NCI-H146 treated with DMSO at 0.1 percent for 48 hours (cell line): ENCODE measurements at regions not wholly inside any gene's neighbourhood (a gene's known extent, or its start where the extent isn't known, plus 50 kb on each side); places are given as distances from the start of the nearest gene placed in this dataset.
"Not testable (repeated sequence)": the region's sequence is repeated elsewhere in the genome, so short reads cannot be mapped to it uniquely, and the experiment has no call there.

Experiments
- DNase-seq: peaks from one replicate; lab custom pipeline; 2025; ENCODE audit not compliant: unreplicated experiment; lab: John Stamatoyannopoulos, UW

- DNase-seq, result peak; percentile 42
These were observed 667.4 kb downstream of the ROBO2 start for GRCh38 chr3:77707281-77707680.

- no peak for DNase-seq
These were observed 669.3 kb downstream of the ROBO2 start for GRCh38 chr3:77709155-77709554.

- no peak for DNase-seq
These were observed 678.4 kb downstream of the ROBO2 start for GRCh38 chr3:77718311-77718710.

- no peak for DNase-seq
These were observed 680.6 kb downstream of the ROBO2 start for GRCh38 chr3:77720460-77720971.

GRCh38 chr3:77726517-77726916 is 686.6 kb downstream of the ROBO2 start:
- DNase-seq, result no peak

- no peak for DNase-seq
These were observed 706.1 kb downstream of the ROBO2 start for GRCh38 chr3:77746048-77746447.

GRCh38 chr3:77746892-77747291 is 707.0 kb downstream of the ROBO2 start:
- no peak for DNase-seq

- not testable (repeated sequence) for DNase-seq
These were observed 716.6 kb downstream of the ROBO2 start for GRCh38 chr3:77756397-77756975.

GRCh38 chr3:77772459-77772858 is 732.6 kb downstream of the ROBO2 start:
- DNase-seq, result no peak

- DNase-seq, result no peak
These were observed 733.2 kb downstream of the ROBO2 start for GRCh38 chr3:77773084-77773483.

- DNase-seq, result no peak
These were observed 740.5 kb downstream of the ROBO2 start for GRCh38 chr3:77780278-77780996.

GRCh38 chr3:77786216-77786615 is 746.3 kb downstream of the ROBO2 start:
- no peak for DNase-seq

- DNase-seq, result peak; percentile 79
These were observed 755.1 kb downstream of the ROBO2 start for GRCh38 chr3:77795013-77795412.

GRCh38 chr3:77799278-77799677 is 759.4 kb downstream of the ROBO2 start:
- no peak for DNase-seq

GRCh38 chr3:77800893-77801292 is 761.0 kb downstream of the ROBO2 start:
- no peak for DNase-seq

GRCh38 chr3:77807312-77807711 is 767.4 kb downstream of the ROBO2 start:
- no peak for DNase-seq

- DNase-seq, result no peak
These were observed 774.9 kb downstream of the ROBO2 start for GRCh38 chr3:77814845-77815244.

GRCh38 chr3:77815467-77815866 is 775.6 kb downstream of the ROBO2 start:
- no peak for DNase-seq

- DNase-seq, result no peak
These were observed 776.5 kb downstream of the ROBO2 start for GRCh38 chr3:77816366-77816765.

- DNase-seq, result no peak
These were observed 785.3 kb downstream of the ROBO2 start for GRCh38 chr3:77825001-77825827.

GRCh38 chr3:77835921-77836320 is 796.0 kb downstream of the ROBO2 start:
- DNase-seq, result no peak
